ENCODE measurements at regions not wholly inside any gene's neighbourhood (a gene's known extent, or its start where the extent isn't known, plus 50 kb on each side); places are given as distances from the start of the nearest gene placed in this dataset.

DNA sequence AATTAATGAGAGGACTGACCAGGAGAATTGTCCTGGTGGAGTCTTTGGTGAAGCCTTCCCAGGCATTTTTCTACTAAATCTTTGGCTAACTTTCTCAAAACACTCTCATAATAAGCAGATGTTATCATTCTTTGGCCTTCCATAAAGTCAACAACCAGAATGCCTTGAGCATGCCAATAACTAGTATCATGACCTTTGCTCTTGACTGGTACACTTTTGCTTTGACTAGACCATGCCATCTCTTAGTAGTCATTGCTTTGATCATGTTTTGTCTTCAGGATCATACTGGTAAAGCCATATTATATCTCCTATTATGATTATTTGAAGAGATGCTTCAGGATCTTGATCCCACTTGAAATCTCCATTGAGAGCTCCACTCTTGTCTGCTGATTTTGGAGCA, 506.9 kb downstream of the ELAVL2 start:
- DNase-seq (ENCODE audit: low spot score) = no peak
- no peak overlapping the region for H3K4me3 ChIP-seq
- H3K27me3 ChIP-seq (replicated peaks; ENCODE audit: insufficient read depth) = no peaks in the 10 kb centered on the region
- no peaks in the 10 kb centered on the region for H3K4me1 ChIP-seq (ENCODE audit: control insufficient read depth in 1 of 2, low read depth in 2 of 2)
- no peaks in the 10 kb centered on the region for H3K9me3 ChIP-seq
- H3K27ac ChIP-seq = no peak overlapping the region
- no peak for ATAC-seq (ENCODE audit: insufficient number of reproducible peaks, low FRiP score, low read depth)
- TF ChIP-seq, protein P1, sequence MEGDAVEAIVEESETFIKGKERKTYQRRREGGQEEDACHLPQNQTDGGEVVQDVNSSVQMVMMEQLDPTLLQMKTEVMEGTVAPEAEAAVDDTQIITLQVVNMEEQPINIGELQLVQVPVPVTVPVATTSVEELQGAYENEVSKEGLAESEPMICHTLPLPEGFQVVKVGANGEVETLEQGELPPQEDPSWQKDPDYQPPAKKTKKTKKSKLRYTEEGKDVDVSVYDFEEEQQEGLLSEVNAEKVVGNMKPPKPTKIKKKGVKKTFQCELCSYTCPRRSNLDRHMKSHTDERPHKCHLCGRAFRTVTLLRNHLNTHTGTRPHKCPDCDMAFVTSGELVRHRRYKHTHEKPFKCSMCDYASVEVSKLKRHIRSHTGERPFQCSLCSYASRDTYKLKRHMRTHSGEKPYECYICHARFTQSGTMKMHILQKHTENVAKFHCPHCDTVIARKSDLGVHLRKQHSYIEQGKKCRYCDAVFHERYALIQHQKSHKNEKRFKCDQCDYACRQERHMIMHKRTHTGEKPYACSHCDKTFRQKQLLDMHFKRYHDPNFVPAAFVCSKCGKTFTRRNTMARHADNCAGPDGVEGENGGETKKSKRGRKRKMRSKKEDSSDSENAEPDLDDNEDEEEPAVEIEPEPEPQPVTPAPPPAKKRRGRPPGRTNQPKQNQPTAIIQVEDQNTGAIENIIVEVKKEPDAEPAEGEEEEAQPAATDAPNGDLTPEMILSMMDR (IDR thresholded peaks at IDR 0.05) = no peak
- no peaks in the 10 kb centered on the region for H3K36me3 ChIP-seq

DNA sequence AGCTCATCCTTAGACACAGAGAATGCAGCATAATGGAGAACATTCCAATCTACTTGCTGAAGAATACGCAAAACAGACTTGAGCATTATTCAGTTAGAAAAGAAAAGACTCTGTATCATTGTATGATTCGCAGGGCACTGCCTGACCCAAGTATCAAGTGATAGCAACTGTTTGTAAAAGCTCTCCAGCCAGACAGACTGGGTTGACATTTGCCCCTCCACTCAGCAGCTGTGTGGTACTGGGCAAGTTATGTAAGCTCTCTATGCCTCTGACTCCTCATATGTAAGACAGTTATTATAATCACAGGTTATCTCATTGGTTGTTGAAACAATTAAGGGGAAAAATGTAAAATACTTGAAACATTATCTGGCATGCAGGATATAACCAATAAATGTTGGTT, 505.0 kb downstream of the ELAVL2 start:
- H3K27ac ChIP-seq = no peak overlapping the region
- H3K27me3 ChIP-seq (replicated peaks; ENCODE audit: insufficient read depth) = no peaks in the 10 kb centered on the region
- no peak for ATAC-seq (ENCODE audit: insufficient number of reproducible peaks, low FRiP score, low read depth)
- H3K4me1 ChIP-seq (ENCODE audit: control insufficient read depth in 1 of 2, low read depth in 2 of 2) = no peaks in the 10 kb centered on the region
- H3K36me3 ChIP-seq = no peaks in the 10 kb centered on the region
- no peak for DNase-seq (ENCODE audit: low spot score)
- no peaks in the 10 kb centered on the region for H3K9me3 ChIP-seq
- TF ChIP-seq, protein P1 (IDR thresholded peaks at IDR 0.05) = no peak
- no peak overlapping the region for H3K4me3 ChIP-seq

DNA sequence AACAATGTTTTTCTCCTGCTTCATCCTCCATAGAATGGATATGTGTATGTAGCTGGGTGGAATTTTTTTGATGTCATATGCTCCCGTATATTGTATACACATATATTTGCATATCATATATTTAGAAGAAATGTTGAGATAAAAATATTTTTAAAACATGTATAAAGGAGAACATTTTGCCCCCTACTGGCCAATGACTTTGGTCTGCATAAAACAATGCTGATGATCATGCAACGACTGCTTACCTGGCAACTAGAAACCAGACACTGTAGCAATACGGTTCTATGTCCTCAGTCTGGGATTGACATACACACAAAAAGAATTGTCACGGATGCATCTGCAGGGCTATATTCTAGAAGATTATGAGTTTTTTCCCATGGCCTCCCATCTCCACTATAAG, 503.6 kb downstream of the ELAVL2 start:
- Histone ChIP-seq H3K27me3 (replicated peaks; ENCODE audit: insufficient read depth) (no peaks in the 10 kb centered on the region), H3K4me3 (no peak overlapping the region), H3K4me1 (ENCODE audit: control insufficient read depth in 1 of 2, low read depth in 2 of 2) (no peaks in the 10 kb centered on the region), H3K27ac (no peak overlapping the region), H3K9me3 (no peaks in the 10 kb centered on the region), H3K36me3 (no peaks in the 10 kb centered on the region)
- no peak for ATAC-seq (ENCODE audit: insufficient number of reproducible peaks, low FRiP score, low read depth)
- DNase-seq (ENCODE audit: low spot score) = no peak
- TF ChIP-seq, protein P1 (IDR thresholded peaks at IDR 0.05) = no peak

DNA sequence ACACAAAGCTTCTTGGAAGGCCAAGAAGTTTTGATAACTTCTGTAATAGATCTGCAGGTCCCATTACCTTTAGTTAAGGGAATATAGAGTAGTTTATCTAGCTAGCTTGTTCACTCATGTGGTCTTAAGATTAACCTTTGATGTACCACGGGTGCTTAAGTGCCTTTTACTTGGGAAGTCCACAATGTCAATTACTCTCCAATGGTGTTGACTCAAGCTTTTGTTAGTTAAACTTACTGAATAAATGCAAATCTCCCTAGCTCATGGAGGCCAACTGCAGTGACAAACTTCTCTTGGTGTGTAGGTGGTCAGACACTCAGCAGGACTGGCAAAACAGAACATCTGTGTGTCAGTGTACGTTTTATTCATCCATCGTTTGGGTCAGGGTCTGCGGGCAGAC, 501.5 kb downstream of the ELAVL2 start:
- no peak for ATAC-seq (ENCODE audit: insufficient number of reproducible peaks, low FRiP score, low read depth)
- H3K27me3 ChIP-seq (replicated peaks; ENCODE audit: insufficient read depth) = no peaks in the 10 kb centered on the region
- no peak overlapping the region for H3K4me3 ChIP-seq
- TF ChIP-seq, protein P1 (IDR thresholded peaks at IDR 0.05) = no peak
- H3K27ac ChIP-seq = no peak overlapping the region
- no peaks in the 10 kb centered on the region for H3K4me1 ChIP-seq (ENCODE audit: control insufficient read depth in 1 of 2, low read depth in 2 of 2)
- no peak for DNase-seq (ENCODE audit: low spot score)
- no peaks in the 10 kb centered on the region for H3K36me3 ChIP-seq
- no peaks in the 10 kb centered on the region for H3K9me3 ChIP-seq

DNA sequence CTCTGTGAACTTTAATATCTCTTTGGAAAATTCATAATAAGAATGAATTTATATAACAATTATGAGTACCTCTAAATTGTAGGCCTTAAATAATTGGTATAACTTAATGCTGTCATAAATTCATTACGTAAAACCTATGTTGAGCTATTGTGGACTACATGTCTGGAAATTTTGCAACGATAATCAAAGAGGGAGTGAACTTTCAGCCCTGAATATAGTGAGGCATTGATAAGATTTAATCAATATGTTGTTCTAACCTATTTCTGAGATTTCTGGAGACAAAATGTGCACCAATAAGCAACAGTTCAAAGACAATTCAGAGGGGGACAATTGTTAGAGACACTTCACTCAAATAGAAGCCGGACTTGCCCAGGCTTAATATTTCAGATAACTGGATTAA, 499.4 kb downstream of the ELAVL2 start:
- H3K9me3 ChIP-seq = no peaks in the 10 kb centered on the region
- no peak for DNase-seq (ENCODE audit: low spot score)
- no peak for ATAC-seq (ENCODE audit: insufficient number of reproducible peaks, low FRiP score, low read depth)
- no peaks in the 10 kb centered on the region for H3K36me3 ChIP-seq
- TF ChIP-seq, protein P1 (IDR thresholded peaks at IDR 0.05) = no peak
- H3K27me3 ChIP-seq (replicated peaks; ENCODE audit: insufficient read depth) = no peaks in the 10 kb centered on the region
- no peak overlapping the region for H3K4me3 ChIP-seq
- no peak overlapping the region for H3K27ac ChIP-seq
- no peaks in the 10 kb centered on the region for H3K4me1 ChIP-seq (ENCODE audit: control insufficient read depth in 1 of 2, low read depth in 2 of 2)

Data from thoracic aorta (tissue), 2 donors.